Adrenal gland (tissue), 9 donors: ENCODE measurements at regions not wholly inside any gene's neighbourhood (a gene's known extent, or its start where the extent isn't known, plus 50 kb on each side); places are given as distances from the start of the nearest gene placed in this dataset.

ENCODE experiments used
- DNase-seq, 7 donors: peaks; one replicate each; pipeline ENCODE4 v3.0.0-alpha.2; 2019 to 2020
- H3K27ac ChIP-seq, 5 donors: fragments of 200-600 bp; sonication (generic) in 4 of 5; 1 replicate in 3 of 5; 2 replicates in 2 of 5; pipeline versions ENCODE4 v1.5.1 to v1.8.0; 2016 to 2020; ENCODE audit warnings: mild to moderate bottlenecking in 1 of 5
- H3K27me3 ChIP-seq: fragments of 200-600 bp; 2 replicates; pipeline ENCODE4 v1.8.0; 2021
- H3K36me3 ChIP-seq, 2 donors: fragments of 200-600 bp; replicated peaks in 1 of 2; 1 replicate in 1 of 2; 2 replicates in 1 of 2; pipeline versions ENCODE4 v1.5.1 to v1.8.0; 2018 to 2022
- H3K4me1 ChIP-seq, 2 donors: fragments of 200-600 bp; replicated peaks in 1 of 2; 1 replicate in 1 of 2; 2 replicates in 1 of 2; pipeline versions ENCODE4 v1.5.1 to v1.8.0; 2018 to 2021
- H3K4me3 ChIP-seq, 4 donors: fragments of 200-600 bp; sonication (generic) in 3 of 4; one replicate each; pipeline ENCODE4 v1.5.1; 2016 to 2018
- H3K9me3 ChIP-seq, 3 donors: fragments of 200-600 bp; sonication (generic) in 1 of 3; replicated peaks in 1 of 3; 1 replicate in 2 of 3; 2 replicates in 1 of 3; pipeline versions ENCODE4 v1.5.1 to v1.8.0; 2016 to 2021
- POLR2A ChIP-seq, 2 donors: fragments of 450-650 bp; IDR thresholded peaks; one replicate each; pipeline ENCODE4 v1.6.1; 2017; ENCODE audit warnings: antibody characterized with exemption in 2 of 2, mild to moderate bottlenecking in 2 of 2, moderate library complexity in 1 of 2
- WGBS, 4 donors: extraction: QIAGEN DNeasy Blood & Tissue Kit in 2 of 4; methylation state at CpG; one replicate each; pipeline versions ENCODE4 v1.1.5 to v1.1.7; 2013 to 2017; 5-methylcytosine and 5-hydroxymethylcytosine counted together
- intact Hi-C, 2 donors: fragments of 100-400 bp; cut with DNase I; formaldehyde crosslinking; loops; one replicate each; pipeline versions ENCODE4 v1.14.1 to v1.15.0; 2022 to 2023
- TF ChIP-seq, protein P1 (sequence below), 6 experiments: fragments of 450-650 bp in 4 of 6; fragments of 200-600 bp in 2 of 6; sonication (generic) in 1 of 6; IDR thresholded peaks; 1 replicate in 5 of 6; 2 replicates in 1 of 6; pipeline versions ENCODE4 v1.5.1 to v1.8.0; 2016 to 2021; ENCODE audit warnings: antibody characterized with exemption in 6 of 6, mild to moderate bottlenecking in 2 of 6, moderate library complexity in 1 of 6
- donor health status: healthy with polysubstance abuse.
- donor health status: Bipolar disorder and iron deficiency.
- donor health status: DM: yes; HTN: yes; CAD: no.
- donor health status: DM: no; HTN: no; CAD: no.
- donor health status: DM: no; HTN: no; CAD: no.

DNA sequence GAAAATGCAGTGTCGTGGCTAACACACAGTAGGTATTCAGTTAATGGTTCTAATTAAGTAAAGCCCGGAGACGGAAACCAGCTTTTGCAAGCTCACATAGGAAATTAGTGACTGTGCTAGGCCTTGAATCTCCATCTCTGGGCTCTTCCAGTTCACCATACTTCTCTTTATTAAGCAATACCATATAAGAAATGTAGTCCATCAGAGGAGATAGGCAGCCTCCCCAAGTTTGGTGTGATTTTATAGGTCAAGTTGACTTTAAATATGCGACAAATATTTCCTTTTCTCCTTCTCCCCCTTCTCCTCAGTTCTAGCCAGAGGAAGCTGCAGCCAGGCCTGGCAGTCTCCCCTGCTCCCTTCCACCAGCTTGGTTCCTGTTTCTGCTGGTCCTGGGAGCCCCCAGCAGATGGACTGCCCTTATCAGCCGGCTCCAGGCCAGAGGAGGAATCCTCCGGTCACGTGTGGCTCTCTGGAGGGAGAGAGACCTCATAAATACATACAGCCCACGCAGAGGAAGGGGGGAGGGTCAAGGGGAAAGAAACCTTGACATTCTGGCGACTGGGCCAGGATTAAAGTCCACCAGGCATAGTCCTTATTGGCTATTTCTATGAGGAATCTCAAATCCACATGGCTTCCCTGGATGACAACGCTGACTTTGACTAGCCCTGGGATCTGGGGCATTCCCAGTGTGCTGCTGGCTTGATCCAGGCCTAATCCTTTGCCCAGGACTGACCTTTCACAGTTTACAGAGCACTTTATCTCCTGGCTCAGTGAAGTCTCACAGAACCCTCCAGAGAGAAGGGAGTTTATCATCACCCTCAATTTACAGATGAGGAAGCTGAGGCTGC, 115.1 kb upstream of the JUN start:
- DNase-seq: peak; percentile 60 to 87 (median 75)

DNA sequence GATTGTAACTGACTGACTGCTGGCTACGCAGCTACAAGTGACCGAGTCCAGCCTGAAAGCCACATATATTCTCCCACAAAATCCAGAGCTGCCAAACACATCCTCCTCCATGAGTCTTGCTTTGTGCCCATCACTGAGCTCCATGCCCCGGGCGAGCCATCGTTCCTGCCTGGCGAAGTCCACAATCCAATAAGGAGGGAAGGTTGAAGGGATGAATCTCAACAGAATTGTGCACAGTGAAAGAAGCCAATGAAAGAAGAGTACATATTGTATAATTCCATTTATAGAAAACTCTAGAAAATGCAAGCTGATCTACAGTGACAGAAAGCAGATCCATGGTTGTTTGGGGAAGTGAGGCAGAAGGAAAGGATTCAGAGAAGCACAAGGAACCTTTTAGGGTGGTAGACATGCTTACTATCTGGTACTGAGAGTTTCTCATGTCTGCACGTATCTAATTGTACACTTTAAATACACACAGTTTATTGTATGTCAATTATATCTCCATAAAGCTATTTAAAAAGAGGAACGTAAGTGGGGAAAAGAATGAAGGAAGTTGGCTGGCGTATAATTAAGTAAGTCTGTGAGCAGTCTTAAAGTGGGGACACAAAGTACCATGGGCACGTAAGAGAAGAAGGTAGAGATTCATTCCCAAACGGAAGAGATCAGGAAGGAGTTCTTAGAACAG, 115.9 kb upstream of the JUN start:
- Histone ChIP-seq H3K9me3 (no peaks in the 10 kb centered on the region), H3K4me1 (peaks cover 25 to 63% of the 10 kb centered on the region in 2 donors), H3K36me3 (no peaks in the 10 kb centered on the region), H3K27me3 (no peaks in the 10 kb centered on the region), H3K27ac (peak overlapping the region in 4 of 5 donors; percentile 53 to 85 (median 66)), H3K4me3 (no peak overlapping the region)
- DNase-seq: no peak
- no peak for TF ChIP-seq POLR2A (IDR thresholded peaks at IDR 0.05)
- TF ChIP-seq, protein P1, sequence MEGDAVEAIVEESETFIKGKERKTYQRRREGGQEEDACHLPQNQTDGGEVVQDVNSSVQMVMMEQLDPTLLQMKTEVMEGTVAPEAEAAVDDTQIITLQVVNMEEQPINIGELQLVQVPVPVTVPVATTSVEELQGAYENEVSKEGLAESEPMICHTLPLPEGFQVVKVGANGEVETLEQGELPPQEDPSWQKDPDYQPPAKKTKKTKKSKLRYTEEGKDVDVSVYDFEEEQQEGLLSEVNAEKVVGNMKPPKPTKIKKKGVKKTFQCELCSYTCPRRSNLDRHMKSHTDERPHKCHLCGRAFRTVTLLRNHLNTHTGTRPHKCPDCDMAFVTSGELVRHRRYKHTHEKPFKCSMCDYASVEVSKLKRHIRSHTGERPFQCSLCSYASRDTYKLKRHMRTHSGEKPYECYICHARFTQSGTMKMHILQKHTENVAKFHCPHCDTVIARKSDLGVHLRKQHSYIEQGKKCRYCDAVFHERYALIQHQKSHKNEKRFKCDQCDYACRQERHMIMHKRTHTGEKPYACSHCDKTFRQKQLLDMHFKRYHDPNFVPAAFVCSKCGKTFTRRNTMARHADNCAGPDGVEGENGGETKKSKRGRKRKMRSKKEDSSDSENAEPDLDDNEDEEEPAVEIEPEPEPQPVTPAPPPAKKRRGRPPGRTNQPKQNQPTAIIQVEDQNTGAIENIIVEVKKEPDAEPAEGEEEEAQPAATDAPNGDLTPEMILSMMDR (IDR thresholded peaks at IDR 0.05): no peak
- intact Hi-C loops: no loop called here
- 82 to 87% (median 84%) methylated on average over 9 to 11 of the region's 11 CpGs for WGBS, 4 donors

More for the DNA sequence above, 115.1 kb upstream of the JUN start:
- no peaks in the 10 kb centered on the region for H3K27me3 ChIP-seq
- peaks cover 25 to 56% of the 10 kb centered on the region in 2 donors for H3K4me1 ChIP-seq
- H3K9me3 ChIP-seq: no peaks in the 10 kb centered on the region
- 25 to 37% (median 30%) methylated on average over 10 of the region's 10 CpGs for WGBS, 4 donors
- H3K27ac ChIP-seq: peak overlapping the region in 4 of 5 donors; percentile 53 to 85 (median 66)
- H3K4me3 ChIP-seq: no peak overlapping the region
- no peak for TF ChIP-seq POLR2A (IDR thresholded peaks at IDR 0.05)
- TF ChIP-seq, protein P1 (IDR thresholded peaks at IDR 0.05): peak in 2 of 6 experiments; percentile 9 to 12
- intact Hi-C loops: no loop called here
- no peaks in the 10 kb centered on the region for H3K36me3 ChIP-seq

DNA sequence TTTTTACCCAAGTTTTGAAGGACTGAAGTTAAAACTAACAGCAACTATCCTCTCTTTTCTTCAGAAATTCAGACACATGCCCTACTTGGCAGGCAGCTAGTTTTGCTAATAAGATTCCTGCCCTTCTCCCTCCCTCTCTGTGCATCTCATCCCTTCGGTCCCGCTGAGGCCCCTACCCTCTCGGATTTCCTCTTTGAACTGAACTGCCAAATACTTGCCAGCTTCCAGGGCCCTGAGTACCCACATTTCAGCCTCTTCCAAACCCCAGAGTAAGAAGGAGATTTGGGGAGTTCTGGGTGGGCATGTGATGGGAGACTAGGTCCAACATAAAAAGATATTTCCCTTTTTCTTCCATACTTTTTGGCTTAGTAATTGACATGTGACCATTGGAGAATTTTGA, 116.5 kb upstream of the JUN start:
- TF ChIP-seq, protein P1 (IDR thresholded peaks at IDR 0.05): no peak
- no peak for TF ChIP-seq POLR2A (IDR thresholded peaks at IDR 0.05)
- Histone ChIP-seq H3K9me3 (no peaks in the 10 kb centered on the region), H3K4me3 (no peak overlapping the region), H3K27ac (peak overlapping the region in 1 of 5 donors; percentile 85), H3K36me3 (no peaks in the 10 kb centered on the region), H3K27me3 (no peaks in the 10 kb centered on the region), H3K4me1 (peaks cover 25 to 59% of the 10 kb centered on the region in 2 donors)
- 43 to 77% (median 66%) methylated on average over 3 of the region's 3 CpGs for WGBS, 4 donors
- no peak for DNase-seq
- intact Hi-C loops: no loop called here

DNA sequence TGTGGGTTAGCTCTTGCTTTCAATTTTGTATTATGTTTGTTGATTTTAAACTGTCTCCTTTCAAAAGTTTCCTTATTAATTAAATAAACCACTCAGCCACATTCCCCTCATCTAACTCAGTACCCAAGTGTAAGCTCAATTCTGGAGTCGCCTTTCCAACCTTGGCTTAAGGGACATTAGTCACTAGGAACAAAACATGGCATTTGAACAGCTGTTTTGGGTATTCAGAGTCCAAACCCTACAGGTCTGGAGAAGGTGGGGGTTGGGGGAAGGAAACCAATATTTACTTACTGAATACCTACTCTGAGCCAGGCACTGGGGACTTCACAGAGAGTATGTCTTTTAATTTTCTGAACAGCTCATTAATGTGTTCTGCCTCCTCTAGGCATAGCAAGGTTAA, 117.2 kb upstream of the JUN start:
- no peaks in the 10 kb centered on the region for H3K36me3 ChIP-seq
- H3K27me3 ChIP-seq: no peaks in the 10 kb centered on the region
- H3K27ac ChIP-seq: peak overlapping the region in 1 of 5 donors; percentile 31
- intact Hi-C loops: no loop called here
- TF ChIP-seq, protein P1 (IDR thresholded peaks at IDR 0.05): no peak
- no peak for TF ChIP-seq POLR2A (IDR thresholded peaks at IDR 0.05)
- H3K4me3 ChIP-seq: no peak overlapping the region
- H3K9me3 ChIP-seq: no peaks in the 10 kb centered on the region
- DNase-seq: no peak
- peaks cover 22 to 55% of the 10 kb centered on the region in 2 donors for H3K4me1 ChIP-seq
- 81 to 88% (median 84%) methylated on average over 1 of the region's 1 CpG for WGBS, 4 donors
